Left ventricle myocardium inferior (tissue), 1 donor: ENCODE measurements at regions not wholly inside any gene's neighbourhood (a gene's known extent, or its start where the extent isn't known, plus 50 kb on each side); places are given as distances from the start of the nearest gene placed in this dataset.

Source experiments
- DNase-seq: peaks from one replicate; pipeline ENCODE4 v3.0.0-alpha.2; 2020
- H3K27ac ChIP-seq: fragments of 200-600 bp; replicated peaks from 2 replicates; pipeline ENCODE4 v1.8.0; 2021
- H3K27me3 ChIP-seq: fragments of 200-600 bp; 2 replicates; pipeline ENCODE4 v1.8.0; 2021; ENCODE audit warnings: low read depth
- H3K36me3 ChIP-seq: fragments of 200-600 bp; 2 replicates; pipeline ENCODE4 v1.8.0; 2021
- H3K4me1 ChIP-seq: fragments of 200-600 bp; 2 replicates; pipeline ENCODE4 v1.8.0; 2021
- H3K4me3 ChIP-seq: fragments of 200-600 bp; 2 replicates; pipeline ENCODE4 v1.8.0; 2021; ENCODE audit warnings: mild to moderate bottlenecking, moderate library complexity
- H3K9me3 ChIP-seq: fragments of 200-600 bp; replicated peaks from 2 replicates; pipeline ENCODE4 v1.8.0; 2021
- intact Hi-C: fragments of 100-400 bp; cut with micrococcal nuclease; formaldehyde crosslinking; loops from one replicate; pipeline ENCODE4 v1.11.0; 2022
- TF ChIP-seq, protein P1 (sequence below): fragments of 200-600 bp; IDR thresholded peaks from 2 replicates; pipeline ENCODE4 v1.8.0; 2021; ENCODE audit warnings: antibody characterized with exemption, mild to moderate bottlenecking, borderline replicate concordance
- donor health status: DM: no; HTN: yes; CAD: no; lungs with severe emphysema.

- H3K27ac ChIP-seq: no peak overlapping the region
- H3K27me3 ChIP-seq: no peaks in the 10 kb centered on the region
- TF ChIP-seq, protein P1, sequence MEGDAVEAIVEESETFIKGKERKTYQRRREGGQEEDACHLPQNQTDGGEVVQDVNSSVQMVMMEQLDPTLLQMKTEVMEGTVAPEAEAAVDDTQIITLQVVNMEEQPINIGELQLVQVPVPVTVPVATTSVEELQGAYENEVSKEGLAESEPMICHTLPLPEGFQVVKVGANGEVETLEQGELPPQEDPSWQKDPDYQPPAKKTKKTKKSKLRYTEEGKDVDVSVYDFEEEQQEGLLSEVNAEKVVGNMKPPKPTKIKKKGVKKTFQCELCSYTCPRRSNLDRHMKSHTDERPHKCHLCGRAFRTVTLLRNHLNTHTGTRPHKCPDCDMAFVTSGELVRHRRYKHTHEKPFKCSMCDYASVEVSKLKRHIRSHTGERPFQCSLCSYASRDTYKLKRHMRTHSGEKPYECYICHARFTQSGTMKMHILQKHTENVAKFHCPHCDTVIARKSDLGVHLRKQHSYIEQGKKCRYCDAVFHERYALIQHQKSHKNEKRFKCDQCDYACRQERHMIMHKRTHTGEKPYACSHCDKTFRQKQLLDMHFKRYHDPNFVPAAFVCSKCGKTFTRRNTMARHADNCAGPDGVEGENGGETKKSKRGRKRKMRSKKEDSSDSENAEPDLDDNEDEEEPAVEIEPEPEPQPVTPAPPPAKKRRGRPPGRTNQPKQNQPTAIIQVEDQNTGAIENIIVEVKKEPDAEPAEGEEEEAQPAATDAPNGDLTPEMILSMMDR: no peak
- H3K4me3 ChIP-seq: no peak overlapping the region
- no peaks in the 10 kb centered on the region for H3K4me1 ChIP-seq
- intact Hi-C loops: no loop called here
- DNase-seq: no peak
- peaks cover 6% of the 10 kb centered on the region for H3K9me3 ChIP-seq
- no peaks in the 10 kb centered on the region for H3K36me3 ChIP-seq
Observed at GRCh38 chr13:86830046-86830445, 841.1 kb upstream of the SLITRK5 start.

DNA sequence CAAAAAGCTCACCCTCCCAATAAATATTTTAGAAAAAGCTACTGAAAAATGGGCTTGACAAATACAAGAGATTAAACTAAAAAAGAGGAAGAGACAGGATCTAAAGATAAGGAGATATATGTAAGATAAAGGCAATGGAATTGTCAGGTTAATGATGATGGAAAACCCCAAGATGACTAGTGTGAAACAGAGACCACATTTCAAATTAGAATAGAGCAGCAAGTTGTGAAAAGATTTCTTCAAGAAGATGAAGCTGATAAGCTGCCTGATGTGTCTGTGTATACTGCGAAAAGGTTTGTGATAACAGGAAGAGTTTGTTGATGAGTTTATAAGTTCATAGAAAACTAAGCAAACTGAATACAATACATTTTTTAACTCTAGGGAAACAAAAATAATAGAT is 840.1 kb upstream of the SLITRK5 start:
- H3K36me3 ChIP-seq: no peaks in the 10 kb centered on the region
- no peak for DNase-seq
- TF ChIP-seq, protein P1: no peak
- intact Hi-C loops: no loop called here
- H3K27me3 ChIP-seq: no peaks in the 10 kb centered on the region
- no peaks in the 10 kb centered on the region for H3K4me1 ChIP-seq
- H3K27ac ChIP-seq: no peak overlapping the region
- H3K9me3 ChIP-seq: peaks cover 10% of the 10 kb centered on the region
- no peak overlapping the region for H3K4me3 ChIP-seq

DNA sequence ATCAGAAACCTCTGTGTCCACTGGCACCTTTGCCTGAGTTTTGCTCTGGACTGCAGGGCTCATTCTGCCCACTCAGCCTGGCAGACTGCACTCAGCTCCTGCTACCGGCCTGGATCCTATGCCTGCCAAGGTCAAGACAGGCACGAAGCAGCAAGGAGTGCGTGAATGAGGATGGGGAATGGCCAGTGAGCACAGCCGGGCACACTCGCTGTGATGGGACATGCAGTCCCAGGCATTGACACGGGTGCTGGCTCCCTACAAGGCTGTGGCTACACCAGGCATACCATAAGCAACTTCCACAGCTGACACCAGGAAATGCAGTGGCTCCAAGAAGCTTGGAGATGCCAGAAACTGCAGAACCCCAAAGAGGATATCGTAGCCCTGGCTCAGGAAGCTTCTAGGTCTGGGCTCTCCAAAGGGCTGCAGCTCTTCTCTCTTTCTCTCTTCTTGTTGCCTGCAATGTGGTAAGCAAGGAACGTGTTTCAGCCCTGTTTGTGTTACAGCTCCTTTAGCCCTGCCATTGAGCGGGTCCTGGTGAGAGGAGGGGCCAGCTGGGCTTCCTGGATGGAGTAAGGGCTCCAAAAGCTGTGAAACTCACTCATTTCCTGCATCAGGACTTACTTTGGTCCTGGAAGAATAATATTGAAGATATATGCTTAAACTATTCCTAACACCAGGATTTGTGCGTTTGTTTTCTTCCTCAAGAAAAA is 832.6 kb upstream of the SLITRK5 start:
- H3K27ac ChIP-seq: no peak overlapping the region
- intact Hi-C loops: no loop called here
- H3K4me1 ChIP-seq: no peaks in the 10 kb centered on the region
- no peak for DNase-seq
- H3K36me3 ChIP-seq: no peaks in the 10 kb centered on the region
- H3K27me3 ChIP-seq: no peaks in the 10 kb centered on the region
- no peak overlapping the region for H3K4me3 ChIP-seq
- peaks cover 18% of the 10 kb centered on the region for H3K9me3 ChIP-seq
- TF ChIP-seq, protein P1: no peak

GRCh38 chr13:86839221-86839620 is 832.0 kb upstream of the SLITRK5 start:
- intact Hi-C loops: no loop called here
- Histone ChIP-seq H3K4me1 (no peaks in the 10 kb centered on the region), H3K9me3 (peaks cover 18% of the 10 kb centered on the region), H3K36me3 (no peaks in the 10 kb centered on the region), H3K27ac (no peak overlapping the region), H3K4me3 (no peak overlapping the region), H3K27me3 (no peaks in the 10 kb centered on the region)
- TF ChIP-seq, protein P1: no peak
- no peak for DNase-seq

DNA sequence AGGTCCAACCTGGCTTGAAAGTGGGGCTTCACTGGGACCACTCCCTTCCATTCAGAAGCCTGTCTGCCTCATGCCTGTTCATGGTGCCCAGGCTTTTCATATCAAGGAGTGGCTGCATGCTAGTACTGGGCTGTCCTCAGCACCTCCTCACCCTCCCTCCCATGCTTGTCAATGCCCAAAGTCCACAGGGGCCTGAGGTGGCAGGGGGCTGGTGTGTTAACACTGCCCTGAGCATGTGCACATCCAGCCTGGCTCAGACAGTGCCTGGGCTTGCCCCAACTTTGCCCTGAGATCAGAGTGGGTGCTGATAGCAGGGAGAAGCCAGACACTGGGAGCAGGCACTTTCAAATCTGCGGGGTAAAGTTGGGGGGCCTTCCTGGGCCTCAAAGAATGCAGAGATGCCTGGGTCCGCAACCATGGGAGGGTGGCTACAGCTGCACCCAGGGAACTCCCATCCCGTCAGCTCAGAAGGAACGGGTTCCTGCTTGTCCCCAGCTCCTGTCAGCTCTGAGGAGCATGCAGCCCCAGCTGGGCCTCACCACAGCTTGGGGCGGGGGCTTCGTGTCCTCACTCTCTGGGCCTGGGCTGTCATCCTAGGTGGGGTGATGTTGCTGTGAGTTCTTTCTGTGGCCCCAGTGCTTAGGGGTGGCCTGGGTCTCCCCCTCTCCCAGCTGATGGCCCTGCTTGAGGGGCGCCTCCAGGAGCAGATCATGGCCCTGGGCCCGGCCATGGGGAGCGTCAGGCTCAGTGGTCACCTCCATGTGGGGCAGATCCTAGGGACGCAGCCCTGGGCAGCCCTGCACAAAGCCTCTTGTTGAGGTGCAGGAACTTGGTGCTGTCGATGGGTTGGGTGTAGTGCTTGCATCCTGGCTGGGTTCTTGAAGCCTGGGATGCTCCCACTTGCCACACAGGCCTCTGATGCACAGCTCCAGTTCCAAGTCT is 830.6 kb upstream of the SLITRK5 start:
- no peak overlapping the region for H3K4me3 ChIP-seq
- no peaks in the 10 kb centered on the region for H3K4me1 ChIP-seq
- DNase-seq: no peak
- H3K27me3 ChIP-seq: no peaks in the 10 kb centered on the region
- no peak overlapping the region for H3K27ac ChIP-seq
- H3K9me3 ChIP-seq: peaks cover 12% of the 10 kb centered on the region
- intact Hi-C loops: no loop called here
- no peaks in the 10 kb centered on the region for H3K36me3 ChIP-seq
- TF ChIP-seq, protein P1: no peak
